Tibial artery (tissue), 4 donors: ENCODE measurements at regions not wholly inside any gene's neighbourhood (a gene's known extent, or its start where the extent isn't known, plus 50 kb on each side); places are given as distances from the start of the nearest gene placed in this dataset.

Experiments
- DNase-seq, 2 donors: peaks; one replicate each; pipeline ENCODE4 v3.0.0-alpha.2; 2019
- H3K27ac ChIP-seq, 2 donors: fragments of 200-600 bp; sonication (generic) in 1 of 2; 1 replicate in 1 of 2; 2 replicates in 1 of 2; pipeline ENCODE4 v1.5.1; 2018 to 2019; ENCODE audit warnings: mild to moderate bottlenecking in 1 of 2
- H3K27me3 ChIP-seq, 2 donors: fragments of 200-600 bp; sonication (generic) in 1 of 2; one replicate each; pipeline versions ENCODE4 v1.5.1 to v1.6.0; 2016 to 2019
- H3K36me3 ChIP-seq, 3 donors: fragments of 200-600 bp; sonication (generic) in 2 of 3; one replicate each; pipeline ENCODE4 v1.5.1; 2016 to 2019; ENCODE audit warnings: mild to moderate bottlenecking in 2 of 3
- H3K4me1 ChIP-seq, 4 donors: fragments of 200-600 bp; sonication (generic) in 2 of 4; 1 replicate in 3 of 4; 2 replicates in 1 of 4; pipeline ENCODE4 v1.5.1; 2016 to 2019
- H3K4me3 ChIP-seq, 2 donors: fragments of 200-600 bp; sonication (generic) in 1 of 2; 1 replicate in 1 of 2; 2 replicates in 1 of 2; pipeline ENCODE4 v1.5.1; 2018 to 2019; ENCODE audit warnings: mild to moderate bottlenecking in 2 of 2
- H3K9me3 ChIP-seq, 3 donors: fragments of 200-600 bp; sonication (generic) in 1 of 3; one replicate each; pipeline ENCODE4 v1.5.1; 2016 to 2019
- intact Hi-C: fragments of 100-400 bp; cut with DNase I; formaldehyde crosslinking; loops from one replicate; pipeline ENCODE4 v1.15.0; 2023; ENCODE audit warnings: low total_unique reads
- TF ChIP-seq, protein P1 (sequence below), 2 experiments: fragments of 200-600 bp in 1 of 2; fragments of 450-650 bp in 1 of 2; IDR thresholded peaks; one replicate each; pipeline ENCODE4 v1.5.1; 2017 to 2019; ENCODE audit warnings: antibody characterized with exemption in 2 of 2, mild to moderate bottlenecking in 1 of 2, moderate library complexity in 1 of 2

DNA sequence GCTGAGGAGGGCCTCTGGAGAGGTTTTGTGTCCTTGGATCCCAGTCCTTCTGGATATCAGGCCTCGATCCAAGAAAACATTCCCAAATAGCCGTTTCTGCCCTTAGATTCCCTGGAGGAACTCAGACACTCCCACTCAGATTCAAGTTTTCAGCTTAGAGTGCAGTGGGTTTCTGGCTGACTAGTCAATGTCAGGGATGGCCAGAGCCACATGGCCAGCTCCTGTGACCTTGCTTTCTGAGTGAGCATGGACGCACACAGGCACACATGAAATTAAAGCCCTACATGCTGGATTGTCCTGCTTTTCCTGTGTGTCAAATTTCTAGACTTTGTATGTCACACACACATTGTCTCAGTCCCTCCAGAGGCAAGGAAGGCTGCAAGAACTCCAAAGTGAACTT is 86.2 kb downstream of the TNFAIP2 start:
- intact Hi-C loops = no loop called here
- Histone ChIP-seq H3K36me3 (no peaks in the 10 kb centered on the region), H3K4me3 (no peak overlapping the region), H3K27me3 (peaks cover 0 to 23% of the 10 kb centered on the region in 2 donors), H3K4me1 (peaks cover 0 to 15% (median 8%) of the 10 kb centered on the region in 4 donors), H3K27ac (no peak overlapping the region), H3K9me3 (peaks cover 0 to 9% (median 6%) of the 10 kb centered on the region in 3 donors)
- TF ChIP-seq, protein P1, sequence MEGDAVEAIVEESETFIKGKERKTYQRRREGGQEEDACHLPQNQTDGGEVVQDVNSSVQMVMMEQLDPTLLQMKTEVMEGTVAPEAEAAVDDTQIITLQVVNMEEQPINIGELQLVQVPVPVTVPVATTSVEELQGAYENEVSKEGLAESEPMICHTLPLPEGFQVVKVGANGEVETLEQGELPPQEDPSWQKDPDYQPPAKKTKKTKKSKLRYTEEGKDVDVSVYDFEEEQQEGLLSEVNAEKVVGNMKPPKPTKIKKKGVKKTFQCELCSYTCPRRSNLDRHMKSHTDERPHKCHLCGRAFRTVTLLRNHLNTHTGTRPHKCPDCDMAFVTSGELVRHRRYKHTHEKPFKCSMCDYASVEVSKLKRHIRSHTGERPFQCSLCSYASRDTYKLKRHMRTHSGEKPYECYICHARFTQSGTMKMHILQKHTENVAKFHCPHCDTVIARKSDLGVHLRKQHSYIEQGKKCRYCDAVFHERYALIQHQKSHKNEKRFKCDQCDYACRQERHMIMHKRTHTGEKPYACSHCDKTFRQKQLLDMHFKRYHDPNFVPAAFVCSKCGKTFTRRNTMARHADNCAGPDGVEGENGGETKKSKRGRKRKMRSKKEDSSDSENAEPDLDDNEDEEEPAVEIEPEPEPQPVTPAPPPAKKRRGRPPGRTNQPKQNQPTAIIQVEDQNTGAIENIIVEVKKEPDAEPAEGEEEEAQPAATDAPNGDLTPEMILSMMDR (IDR thresholded peaks at IDR 0.05) = no peak
- no peak for DNase-seq

DNA sequence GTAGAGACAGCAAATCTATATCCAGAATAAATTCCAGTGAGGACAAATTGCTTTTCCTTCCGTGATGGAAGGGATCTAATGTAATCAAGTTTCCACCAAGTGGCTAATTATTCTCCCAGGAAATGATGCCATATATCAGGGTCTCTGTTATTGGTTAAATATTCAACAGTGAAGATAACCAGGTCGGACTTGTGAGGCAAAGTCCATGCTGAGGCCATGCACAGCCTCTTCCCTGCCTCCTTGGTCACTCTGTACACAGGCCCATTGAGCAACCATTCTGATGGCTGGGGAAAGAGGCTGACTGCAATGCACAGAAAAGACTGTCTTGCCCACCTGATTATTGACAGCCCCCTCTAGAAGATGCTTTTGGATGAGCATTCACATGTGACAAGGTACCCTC is 90.1 kb downstream of the TNFAIP2 start:
- no peaks in the 10 kb centered on the region for H3K36me3 ChIP-seq
- DNase-seq = no peak
- H3K9me3 ChIP-seq = peaks cover 0 to 9% (median 3%) of the 10 kb centered on the region in 3 donors
- H3K4me1 ChIP-seq = peaks cover 0 to 8% (median 0%) of the 10 kb centered on the region in 4 donors
- peaks cover 0 to 15% of the 10 kb centered on the region in 2 donors for H3K27me3 ChIP-seq
- no peak overlapping the region for H3K27ac ChIP-seq
- TF ChIP-seq, protein P1 (IDR thresholded peaks at IDR 0.05) = no peak
- H3K4me3 ChIP-seq = no peak overlapping the region
- intact Hi-C loops = no loop called here

DNA sequence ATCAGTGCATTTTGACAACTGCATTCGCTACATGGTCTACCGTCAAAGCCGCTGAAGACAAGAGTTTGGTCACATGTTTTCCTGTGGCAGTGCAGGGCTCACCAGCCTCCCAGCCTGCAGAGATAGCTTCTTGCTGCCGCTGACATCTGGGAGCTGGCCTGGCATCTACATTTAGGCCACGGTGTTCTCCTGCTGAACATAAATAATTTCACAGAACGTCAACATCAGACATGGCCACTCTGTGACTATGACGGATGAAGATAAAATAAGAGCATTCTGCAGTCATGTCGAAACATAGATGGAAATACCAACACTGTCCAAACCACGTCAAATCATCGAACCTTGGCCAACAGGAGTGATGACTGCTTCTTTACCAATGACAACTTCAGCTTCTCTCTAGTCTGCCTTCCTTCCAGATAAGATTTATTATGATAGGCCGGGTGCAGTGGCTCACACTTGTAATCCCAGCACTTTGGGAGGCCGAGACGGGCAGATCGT is 91.2 kb downstream of the TNFAIP2 start:
- no peak for DNase-seq
- H3K9me3 ChIP-seq = peaks cover 0 to 9% (median 3%) of the 10 kb centered on the region in 3 donors
- no peak overlapping the region for H3K4me3 ChIP-seq
- intact Hi-C loops = no loop called here
- H3K27ac ChIP-seq = no peak overlapping the region
- no peaks in the 10 kb centered on the region for H3K36me3 ChIP-seq
- H3K4me1 ChIP-seq = peaks cover 0 to under 1% (median 0%) of the 10 kb centered on the region in 4 donors
- TF ChIP-seq, protein P1 (IDR thresholded peaks at IDR 0.05) = no peak
- peaks cover 0 to 7% of the 10 kb centered on the region in 2 donors for H3K27me3 ChIP-seq

DNA sequence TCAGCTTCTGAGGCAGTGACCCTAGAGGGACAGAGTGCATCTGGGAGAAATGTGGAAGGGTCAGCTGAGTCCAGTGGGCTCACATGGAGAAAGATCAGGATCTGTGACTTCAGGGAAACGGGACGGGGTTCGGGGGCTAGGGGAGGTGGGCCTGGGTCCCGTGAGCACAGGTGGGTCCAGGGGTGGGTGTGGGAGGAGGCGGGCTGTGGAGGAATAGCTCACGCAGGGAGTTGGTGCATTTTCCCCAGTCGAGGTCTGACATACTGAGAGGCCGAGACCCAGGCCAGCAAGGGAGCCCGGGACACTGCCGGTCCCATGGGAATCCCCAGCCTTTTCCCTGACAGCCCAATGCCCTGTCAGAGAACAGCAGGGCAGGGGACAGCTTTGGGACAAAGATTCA is 93.1 kb downstream of the TNFAIP2 start:
- DNase-seq = no peak
- TF ChIP-seq, protein P1 (IDR thresholded peaks at IDR 0.05) = no peak
- peaks cover 0 to 10% (median 8%) of the 10 kb centered on the region in 4 donors for H3K4me1 ChIP-seq
- no peak overlapping the region for H3K4me3 ChIP-seq
- no peak overlapping the region for H3K27ac ChIP-seq
- H3K27me3 ChIP-seq = peaks cover 0 to 26% of the 10 kb centered on the region in 2 donors
- no peaks in the 10 kb centered on the region for H3K36me3 ChIP-seq
- intact Hi-C loops = no loop called here
- peaks cover 0 to 9% (median 3%) of the 10 kb centered on the region in 3 donors for H3K9me3 ChIP-seq

DNA sequence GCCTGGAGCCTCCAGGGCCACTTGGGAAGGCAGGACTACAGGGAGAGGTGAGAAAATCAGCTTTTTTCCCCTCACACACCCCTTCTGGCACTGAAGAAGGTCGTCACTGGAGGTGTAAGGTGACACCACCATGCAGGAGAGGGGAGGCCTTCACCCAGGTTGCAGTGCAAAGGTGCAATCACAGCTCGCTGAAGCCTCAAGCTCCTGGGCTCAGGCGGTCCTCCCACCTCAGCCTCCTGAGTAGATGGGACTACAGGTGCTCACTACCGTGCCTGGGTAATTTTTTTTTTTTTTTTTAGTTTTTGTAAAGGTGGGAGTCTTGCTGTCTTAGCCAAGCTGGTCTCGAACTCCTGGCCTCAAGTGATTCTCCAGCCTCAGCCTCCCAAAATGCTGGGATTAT is 93.6 kb downstream of the TNFAIP2 start:
- Histone ChIP-seq H3K9me3 (peaks cover 0 to 9% (median 3%) of the 10 kb centered on the region in 3 donors), H3K4me3 (no peak overlapping the region), H3K4me1 (peaks cover 0 to 10% (median 8%) of the 10 kb centered on the region in 4 donors), H3K36me3 (no peaks in the 10 kb centered on the region), H3K27me3 (peaks cover 0 to 30% of the 10 kb centered on the region in 2 donors), H3K27ac (no peak overlapping the region)
- no peak for DNase-seq
- intact Hi-C loops = no loop called here
- TF ChIP-seq, protein P1 (IDR thresholded peaks at IDR 0.05) = no peak
